GM18511 (cell line): ENCODE measurements at regions not wholly inside any gene's neighbourhood (a gene's known extent, or its start where the extent isn't known, plus 50 kb on each side); places are given as distances from the start of the nearest gene placed in this dataset.

Source experiments
- ATAC-seq: cut with Tn5 transposase; IDR thresholded peaks from one replicate; pipeline ENCODE4 v1.9.1; 2021; ENCODE audit warnings: mild to moderate bottlenecking, moderate library complexity; ENCODE audit not compliant: unreplicated experiment

GRCh38 chr9:2991292-2991691 is 147.4 kb upstream of the PUM3 start:
- no peak for ATAC-seq

GRCh38 chr9:2987679-2988078 is 143.8 kb upstream of the PUM3 start:
- no peak for ATAC-seq

- ATAC-seq = no peak
Measured at GRCh38 chr9:2985343-2985742, 141.4 kb upstream of the PUM3 start.

DNA sequence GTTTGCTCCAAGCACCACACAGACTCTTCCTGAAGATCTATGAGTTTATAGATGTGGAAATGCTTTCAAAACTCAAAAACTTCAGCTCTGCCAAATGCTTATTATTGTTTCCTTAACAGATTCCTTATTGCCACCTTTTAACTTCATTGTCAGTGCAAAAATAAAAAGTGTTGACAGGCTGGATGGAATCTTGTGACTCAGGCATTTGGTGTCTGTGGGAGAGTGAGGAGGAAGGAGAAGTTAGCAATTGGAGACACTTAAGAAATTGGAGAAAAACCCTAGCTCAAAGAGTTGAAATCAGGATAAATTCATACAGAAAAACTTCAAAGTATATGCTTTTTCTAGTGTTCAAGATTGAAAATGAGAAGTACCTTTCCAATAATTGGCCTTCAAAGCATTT is 140.6 kb upstream of the PUM3 start:
- no peak for ATAC-seq

DNA sequence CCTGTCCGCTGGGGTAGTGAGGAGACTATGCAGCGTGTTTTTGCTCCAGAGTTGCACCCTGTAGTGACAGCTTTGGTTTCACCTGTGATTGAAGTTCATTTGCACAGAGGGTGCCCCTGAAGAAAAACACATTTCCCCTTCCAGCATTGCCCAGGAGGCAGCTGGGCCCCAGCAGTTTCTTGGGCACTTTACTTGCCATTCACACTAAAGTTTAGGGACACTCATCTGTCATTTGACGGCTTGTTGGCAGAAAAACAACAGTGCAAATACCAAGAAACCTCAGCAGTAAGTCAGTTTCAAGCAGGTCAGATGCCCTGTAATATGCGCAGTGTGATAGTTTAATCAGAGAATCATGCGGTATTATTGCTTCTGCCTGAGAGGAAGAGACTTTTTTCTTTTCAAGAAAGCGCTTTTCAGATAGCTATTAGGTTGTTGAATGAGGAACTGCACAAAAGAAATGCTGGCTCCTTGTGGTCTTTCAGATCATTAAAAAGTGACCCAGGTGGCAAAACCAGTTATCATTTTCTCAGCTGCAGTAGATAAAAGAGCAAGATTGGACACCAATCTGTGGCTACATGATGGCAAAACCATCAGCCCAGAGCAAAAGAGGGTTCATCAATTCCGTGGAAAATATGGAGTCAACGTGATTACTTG is 136.2 kb upstream of the PUM3 start:
- no peak for ATAC-seq

DNA sequence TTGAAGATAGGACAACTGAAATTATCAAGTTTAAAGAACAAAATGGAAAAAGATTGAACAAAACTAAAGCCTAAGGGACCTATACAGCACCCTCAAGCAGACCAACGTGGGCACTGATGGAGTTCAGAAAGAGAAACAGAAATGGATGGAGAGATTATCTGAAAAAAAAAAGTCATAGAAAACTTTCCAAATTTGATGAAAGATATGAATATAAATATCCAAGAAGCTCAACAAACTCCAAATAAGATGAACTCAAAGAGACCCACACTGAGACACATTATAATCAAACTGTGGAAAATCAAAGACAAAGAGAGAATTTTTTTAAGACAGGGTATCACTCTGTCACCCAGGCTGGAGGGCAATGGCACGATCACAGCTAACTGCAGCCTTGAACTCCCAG is 128.6 kb upstream of the PUM3 start:
- ATAC-seq = no peak

GRCh38 chr9:2970864-2971263 is 127.0 kb upstream of the PUM3 start:
- ATAC-seq = no peak

DNA sequence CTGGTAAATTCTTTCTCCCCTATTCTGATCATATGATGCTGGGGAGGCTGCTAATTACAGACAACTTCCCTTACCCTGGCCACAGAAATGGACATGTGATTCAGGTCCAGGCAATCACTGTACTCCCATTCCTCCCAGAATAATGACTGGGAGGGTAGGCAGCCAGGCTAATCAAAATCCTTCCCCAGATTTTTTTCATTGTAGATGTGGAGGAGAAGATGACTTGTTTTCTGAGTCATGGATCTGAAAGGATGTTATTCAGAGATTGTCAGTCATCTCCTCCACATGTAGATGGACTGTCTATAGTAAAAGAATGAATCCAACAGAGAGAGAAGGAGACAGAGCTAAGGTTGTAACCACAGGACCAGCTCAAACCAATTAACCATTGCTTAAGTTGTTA is 123.9 kb upstream of the PUM3 start:
- no peak for ATAC-seq

GRCh38 chr9:2966565-2967300 is 122.8 kb upstream of the PUM3 start:
- no peak for ATAC-seq

DNA sequence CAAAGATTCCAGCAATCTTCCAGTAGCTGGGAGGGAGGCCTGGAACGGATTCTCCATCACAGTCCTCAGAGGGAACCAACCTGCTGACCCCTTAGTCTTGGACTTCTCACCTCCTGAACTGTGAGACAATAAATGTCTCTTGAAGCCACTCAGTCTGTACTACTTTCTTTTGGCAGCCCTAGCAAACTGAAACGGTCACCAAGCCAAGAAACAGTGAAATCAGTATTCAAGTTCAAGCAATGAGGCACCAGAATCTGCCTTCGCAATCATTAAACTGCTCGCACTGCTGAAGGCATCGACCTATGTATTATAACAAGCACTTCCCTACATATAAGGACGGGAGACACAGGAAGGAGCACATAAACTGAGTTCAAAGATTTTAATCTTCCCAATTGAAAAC is 120.6 kb upstream of the PUM3 start:
- ATAC-seq = no peak

GRCh38 chr9:2963307-2963706 is 119.4 kb upstream of the PUM3 start:
- no peak for ATAC-seq

- ATAC-seq = no peak
Measured at GRCh38 chr9:2962471-2963172, 118.7 kb upstream of the PUM3 start.

GRCh38 chr9:2958219-2958618 is 114.3 kb upstream of the PUM3 start:
- no peak for ATAC-seq

- no peak for ATAC-seq
Measured at GRCh38 chr9:2957656-2958200, 113.8 kb upstream of the PUM3 start.

GRCh38 chr9:2955575-2955974 is 111.7 kb upstream of the PUM3 start:
- ATAC-seq = no peak

- ATAC-seq = no peak
Measured at GRCh38 chr9:2939368-2939767, 95.5 kb upstream of the PUM3 start.

GRCh38 chr9:2936221-2936620 is 92.3 kb upstream of the PUM3 start:
- no peak for ATAC-seq

- no peak for ATAC-seq
Measured at GRCh38 chr9:2934883-2935282, 91.0 kb upstream of the PUM3 start.

DNA sequence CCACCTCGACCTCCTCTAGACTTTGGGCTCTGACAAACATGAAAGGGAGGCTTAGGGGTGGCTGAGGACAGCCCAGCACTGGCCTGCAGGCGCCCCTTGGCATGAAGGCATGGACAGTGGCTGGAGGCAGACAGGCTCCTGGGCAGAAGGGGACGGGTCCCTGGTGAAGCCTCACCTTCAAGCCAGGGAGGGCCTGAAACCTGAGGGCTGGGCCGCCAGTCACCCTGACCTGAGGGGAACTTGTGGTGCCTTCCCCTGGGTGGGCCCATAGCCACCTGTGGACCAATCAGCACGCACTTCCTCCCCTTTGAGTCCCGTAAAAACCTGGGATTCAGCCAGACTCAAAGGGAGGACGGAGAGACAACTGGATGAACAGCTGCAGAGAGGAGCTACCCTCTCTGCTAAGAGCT is 90.4 kb upstream of the PUM3 start:
- no peak for ATAC-seq

DNA sequence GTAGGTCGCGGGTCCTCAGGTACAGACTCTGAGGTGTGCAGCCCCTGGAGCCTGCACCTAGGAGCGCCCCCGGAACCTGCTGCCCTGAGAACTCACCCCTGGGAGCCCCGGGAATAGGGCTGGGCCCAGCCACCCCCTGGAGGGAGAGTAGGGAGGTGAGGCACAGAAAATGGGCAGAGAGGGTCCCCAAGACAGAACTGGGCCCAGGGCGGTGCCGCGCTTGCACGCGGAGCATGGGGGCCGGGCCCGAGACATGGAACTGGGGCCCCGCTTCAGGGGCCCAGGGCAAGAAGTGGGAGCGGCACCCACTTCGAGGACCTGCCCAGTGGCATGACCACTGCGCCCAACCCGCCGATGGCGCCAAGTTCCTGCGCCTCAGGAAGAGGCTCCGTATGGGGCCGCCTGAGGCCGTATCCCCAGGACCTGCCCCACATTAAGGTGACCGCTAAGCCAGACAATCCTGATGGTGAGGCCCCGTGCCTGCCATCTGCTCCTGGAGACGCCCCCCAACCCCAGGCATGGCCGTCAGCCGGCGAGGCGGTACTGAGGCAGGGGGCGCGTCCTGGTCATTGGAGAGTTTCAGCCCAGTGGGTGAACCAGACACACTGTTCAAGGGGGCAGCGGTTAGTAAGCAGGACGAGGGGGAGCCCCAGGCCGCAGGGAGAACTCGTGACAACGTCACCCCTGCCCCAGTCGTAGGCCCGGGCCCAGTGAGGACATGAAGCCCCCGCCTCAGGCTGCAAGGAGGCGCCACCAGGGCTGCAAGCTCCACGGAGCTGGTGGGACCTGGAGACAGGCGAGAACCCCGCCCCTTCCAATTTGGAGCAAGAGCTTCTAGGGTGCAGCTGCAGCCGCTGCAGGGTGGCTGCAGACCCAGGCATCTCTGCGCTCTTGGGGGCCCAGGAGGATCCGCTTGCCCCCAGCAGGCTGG is 89.5 kb upstream of the PUM3 start:
- no peak for ATAC-seq

DNA sequence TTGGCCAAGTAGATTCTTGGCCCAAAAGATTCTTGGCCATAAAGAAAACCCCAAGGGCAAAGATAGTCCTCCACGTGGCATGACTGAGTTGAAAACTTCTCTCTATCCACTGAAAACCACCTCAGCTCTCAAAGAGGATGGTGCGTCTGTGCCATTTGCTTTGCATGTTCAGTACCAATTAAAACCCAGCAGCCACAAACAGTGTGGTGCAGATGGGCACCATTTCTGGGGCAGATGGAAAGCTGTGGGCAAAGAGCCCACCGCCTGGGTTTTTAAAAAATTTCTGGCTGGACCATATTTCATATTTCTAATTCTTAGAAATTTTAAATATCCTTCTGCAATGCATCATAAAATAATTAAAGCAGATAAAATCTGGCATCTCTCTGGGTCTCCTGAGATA is 84.5 kb upstream of the PUM3 start:
- ATAC-seq = no peak
